Prostate gland (tissue), 2 donors: ENCODE measurements at regions not wholly inside any gene's neighbourhood (a gene's known extent, or its start where the extent isn't known, plus 50 kb on each side); places are given as distances from the start of the nearest gene placed in this dataset.

Experiments
- POLR2A ChIP-seq: fragments of 450-650 bp; IDR thresholded peaks from one replicate; pipeline ENCODE4 v1.6.1; 2016; ENCODE audit warnings: antibody characterized with exemption, mild to moderate bottlenecking
- POLR2AphosphoS5 ChIP-seq: sonication (generic); formaldehyde crosslinking; IDR thresholded peaks from one replicate; pipeline ENCODE4 v1.6.1; 2017; ENCODE audit warnings: antibody characterized with exemption
- TF ChIP-seq, protein P1 (sequence below), 4 experiments: fragments of 200-600 bp in 2 of 4; fragments of 450-650 bp in 2 of 4; sonication (generic) in 2 of 4; IDR thresholded peaks; 1 replicate in 3 of 4; 2 replicates in 1 of 4; pipeline ENCODE4 v1.5.1; 2016 to 2019; ENCODE audit warnings: antibody characterized with exemption in 4 of 4, mild to moderate bottlenecking in 2 of 4, moderate library complexity in 2 of 4

DNA sequence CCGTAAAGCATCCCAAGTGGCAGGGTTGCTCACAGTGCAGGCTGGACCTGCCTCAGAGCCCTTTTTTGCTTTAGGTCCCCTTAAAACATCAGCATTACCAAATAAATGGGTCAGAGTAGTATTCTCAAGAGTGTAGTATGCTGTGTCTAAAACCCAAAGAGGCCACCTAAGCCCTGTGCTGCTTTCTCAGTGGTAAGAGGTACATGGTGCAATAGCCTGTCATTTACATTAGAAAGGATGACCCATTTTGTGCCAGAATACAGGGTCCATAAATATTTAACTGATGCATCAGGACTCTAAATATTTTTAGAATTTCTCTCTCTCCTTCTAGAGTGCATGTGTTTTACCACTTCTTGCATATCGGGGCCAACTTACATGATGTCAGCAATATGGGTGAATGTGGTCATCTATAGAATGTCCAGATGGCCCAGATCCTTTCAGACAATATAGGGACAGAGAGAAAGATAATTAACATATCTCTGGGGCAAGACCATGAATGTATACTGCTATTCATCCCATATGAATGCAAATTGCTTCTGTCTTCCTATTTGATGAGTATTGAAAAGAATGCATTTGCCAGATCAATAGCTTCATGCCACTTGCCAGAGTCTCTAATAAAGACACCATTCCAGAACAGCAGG is 329.2 kb downstream of the PMP22 start:
- TF ChIP-seq, protein P1, sequence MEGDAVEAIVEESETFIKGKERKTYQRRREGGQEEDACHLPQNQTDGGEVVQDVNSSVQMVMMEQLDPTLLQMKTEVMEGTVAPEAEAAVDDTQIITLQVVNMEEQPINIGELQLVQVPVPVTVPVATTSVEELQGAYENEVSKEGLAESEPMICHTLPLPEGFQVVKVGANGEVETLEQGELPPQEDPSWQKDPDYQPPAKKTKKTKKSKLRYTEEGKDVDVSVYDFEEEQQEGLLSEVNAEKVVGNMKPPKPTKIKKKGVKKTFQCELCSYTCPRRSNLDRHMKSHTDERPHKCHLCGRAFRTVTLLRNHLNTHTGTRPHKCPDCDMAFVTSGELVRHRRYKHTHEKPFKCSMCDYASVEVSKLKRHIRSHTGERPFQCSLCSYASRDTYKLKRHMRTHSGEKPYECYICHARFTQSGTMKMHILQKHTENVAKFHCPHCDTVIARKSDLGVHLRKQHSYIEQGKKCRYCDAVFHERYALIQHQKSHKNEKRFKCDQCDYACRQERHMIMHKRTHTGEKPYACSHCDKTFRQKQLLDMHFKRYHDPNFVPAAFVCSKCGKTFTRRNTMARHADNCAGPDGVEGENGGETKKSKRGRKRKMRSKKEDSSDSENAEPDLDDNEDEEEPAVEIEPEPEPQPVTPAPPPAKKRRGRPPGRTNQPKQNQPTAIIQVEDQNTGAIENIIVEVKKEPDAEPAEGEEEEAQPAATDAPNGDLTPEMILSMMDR (IDR thresholded peaks at IDR 0.05), result no peak
- TF ChIP-seq POLR2AphosphoS5 (no peak), POLR2A (no peak)
